ENCODE measurements at regions not wholly inside any gene's neighbourhood (a gene's known extent, or its start where the extent isn't known, plus 50 kb on each side); places are given as distances from the start of the nearest gene placed in this dataset.

DNA sequence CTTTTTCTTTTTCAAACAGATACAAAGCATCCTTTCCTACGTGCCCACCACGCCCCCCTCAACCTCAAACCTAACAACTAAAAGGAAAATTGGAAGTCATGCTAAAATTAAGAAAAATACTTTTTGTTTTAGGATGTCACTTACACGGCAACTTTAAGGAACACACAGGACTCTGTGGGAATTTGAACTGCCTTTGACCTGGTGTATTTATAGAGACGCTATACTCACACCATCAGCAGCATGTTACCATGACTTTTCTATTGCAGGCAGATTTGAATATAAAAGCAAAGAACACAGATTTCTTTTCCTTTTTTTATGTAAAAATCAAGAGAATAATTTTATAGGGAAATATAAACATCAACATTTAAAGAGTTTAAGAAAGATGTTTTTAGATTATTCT, 198.2 kb downstream of the SIPA1L2 start:
- no peak for TF ChIP-seq TAF1 (IDR thresholded peaks at IDR 0.05; ENCODE audit: low read depth)
- TF ChIP-seq TCF12 (IDR thresholded peaks at IDR 0.05; ENCODE audit: low read depth), result no peak
- TF ChIP-seq, protein P1, sequence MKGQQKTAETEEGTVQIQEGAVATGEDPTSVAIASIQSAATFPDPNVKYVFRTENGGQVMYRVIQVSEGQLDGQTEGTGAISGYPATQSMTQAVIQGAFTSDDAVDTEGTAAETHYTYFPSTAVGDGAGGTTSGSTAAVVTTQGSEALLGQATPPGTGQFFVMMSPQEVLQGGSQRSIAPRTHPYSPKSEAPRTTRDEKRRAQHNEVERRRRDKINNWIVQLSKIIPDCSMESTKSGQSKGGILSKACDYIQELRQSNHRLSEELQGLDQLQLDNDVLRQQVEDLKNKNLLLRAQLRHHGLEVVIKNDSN (IDR thresholded peaks at IDR 0.05), result no peak
- no peak for TF ChIP-seq RAD21 (IDR thresholded peaks at IDR 0.05; ENCODE audit: low read depth)
- TF ChIP-seq EGR1 (IDR thresholded peaks at IDR 0.05), result no peak
- TF ChIP-seq, protein P2, sequence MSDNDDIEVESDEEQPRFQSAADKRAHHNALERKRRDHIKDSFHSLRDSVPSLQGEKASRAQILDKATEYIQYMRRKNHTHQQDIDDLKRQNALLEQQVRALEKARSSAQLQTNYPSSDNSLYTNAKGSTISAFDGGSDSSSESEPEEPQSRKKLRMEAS (IDR thresholded peaks at IDR 0.05), result no peak
- TF ChIP-seq EP300 (IDR thresholded peaks at IDR 0.05; ENCODE audit: borderline replicate concordance), result no peak
- no peak for TF ChIP-seq NFIC (IDR thresholded peaks at IDR 0.05)

DNA sequence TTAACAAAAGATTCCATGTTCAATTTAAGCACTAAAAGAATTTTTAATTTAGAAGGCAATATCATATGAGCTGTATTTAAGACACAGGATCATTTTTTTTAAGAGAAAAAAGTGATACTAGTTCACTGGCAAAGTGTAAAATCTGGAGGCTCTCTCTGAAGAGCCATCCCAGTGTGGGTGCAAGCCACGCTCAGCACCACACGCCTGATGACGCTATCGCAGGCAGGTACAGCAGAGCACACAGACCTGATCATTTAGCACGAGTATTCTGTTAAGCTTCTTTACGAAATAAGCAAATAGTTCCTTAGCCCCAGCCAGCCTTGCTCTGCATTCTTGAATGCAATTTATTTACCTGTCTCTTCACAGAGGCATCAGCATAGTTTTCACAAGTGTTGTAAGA, 198.6 kb downstream of the SIPA1L2 start:
- TF ChIP-seq CEBPB (IDR thresholded peaks at IDR 0.05) (no peak), YY1 (IDR thresholded peaks at IDR 0.05; ENCODE audit: low read depth) (no peak), RAD21 (IDR thresholded peaks at IDR 0.05; ENCODE audit: low read depth) (no peak), TEAD4 (IDR thresholded peaks at IDR 0.05) (no peak), FOXM1 (IDR thresholded peaks at IDR 0.05; ENCODE audit: borderline replicate concordance, low read depth) (no peak), EP300 (IDR thresholded peaks at IDR 0.05; ENCODE audit: borderline replicate concordance) (no peak), CREB1 (IDR thresholded peaks at IDR 0.05; ENCODE audit: low read depth) (no peak), REST (IDR thresholded peaks at IDR 0.05; ENCODE audit: low read depth) (no peak), EGR1 (IDR thresholded peaks at IDR 0.05) (no peak)

DNA sequence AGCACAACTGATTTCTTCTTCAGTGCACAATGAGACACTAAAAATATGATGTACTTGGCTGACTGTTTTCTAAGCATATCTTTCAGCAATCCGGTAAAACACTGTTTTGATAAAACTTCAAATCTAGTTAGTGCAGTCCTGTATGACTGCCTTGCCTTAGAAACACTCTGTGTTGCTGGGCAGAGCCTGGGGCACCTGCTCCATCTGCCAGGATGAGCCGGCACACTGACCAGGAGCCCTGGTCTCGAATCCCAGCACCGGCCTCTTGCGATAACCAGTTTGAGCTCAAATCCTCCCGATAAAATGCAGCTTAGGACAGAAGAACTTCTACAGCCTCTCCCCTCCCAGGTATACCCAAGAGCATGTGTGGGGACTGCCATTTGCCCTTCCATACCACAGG, 199.5 kb downstream of the SIPA1L2 start:
- no peak for TF ChIP-seq TAF1 (IDR thresholded peaks at IDR 0.05; ENCODE audit: low read depth)
- no peak for TF ChIP-seq TEAD4 (IDR thresholded peaks at IDR 0.05)
- no peak for TF ChIP-seq TCF12 (IDR thresholded peaks at IDR 0.05; ENCODE audit: low read depth)
- no peak for TF ChIP-seq NFIC (IDR thresholded peaks at IDR 0.05)
- TF ChIP-seq REST (IDR thresholded peaks at IDR 0.05; ENCODE audit: low read depth), result no peak
- TF ChIP-seq CREB1 (IDR thresholded peaks at IDR 0.05; ENCODE audit: low read depth), result no peak

- TF ChIP-seq, protein P1 (IDR thresholded peaks at IDR 0.05), result no peak
- TF ChIP-seq CEBPB (IDR thresholded peaks at IDR 0.05) (no peak), EP300 (IDR thresholded peaks at IDR 0.05; ENCODE audit: borderline replicate concordance) (no peak), TEAD4 (IDR thresholded peaks at IDR 0.05) (no peak), NFIC (IDR thresholded peaks at IDR 0.05) (no peak), CREB1 (IDR thresholded peaks at IDR 0.05; ENCODE audit: low read depth) (no peak)
- TF ChIP-seq, protein P2 (IDR thresholded peaks at IDR 0.05), result no peak
These were observed 201.0 kb downstream of the SIPA1L2 start for GRCh38 chr1:232428786-232429530.

- TF ChIP-seq EGR1 (IDR thresholded peaks at IDR 0.05) (no peak), FOXM1 (IDR thresholded peaks at IDR 0.05; ENCODE audit: borderline replicate concordance, low read depth) (no peak), EP300 (IDR thresholded peaks at IDR 0.05; ENCODE audit: borderline replicate concordance) (no peak), ZBTB7A (IDR thresholded peaks at IDR 0.05; ENCODE audit: low read depth) (no peak), NFIC (IDR thresholded peaks at IDR 0.05) (no peak), CREB1 (IDR thresholded peaks at IDR 0.05; ENCODE audit: low read depth) (no peak), CEBPB (IDR thresholded peaks at IDR 0.05) (no peak), TCF12 (IDR thresholded peaks at IDR 0.05; ENCODE audit: low read depth) (no peak), YY1 (IDR thresholded peaks at IDR 0.05; ENCODE audit: low read depth) (no peak), TAF1 (IDR thresholded peaks at IDR 0.05; ENCODE audit: low read depth) (no peak)
- TF ChIP-seq, protein P1 (IDR thresholded peaks at IDR 0.05), result no peak
These were observed 201.8 kb downstream of the SIPA1L2 start for GRCh38 chr1:232428036-232428645.
